HepG2 (cell line): ENCODE measurements at regions not wholly inside any gene's neighbourhood (a gene's known extent, or its start where the extent isn't known, plus 50 kb on each side); places are given as distances from the start of the nearest gene placed in this dataset.

Experiments
- ATAC-seq: fragments of 200-7000 bp; cut with Tn5 transposase; 3 replicates; pipeline ENCODE4 v1.9.1; 2020; ENCODE audit warnings: mild to moderate bottlenecking, moderate library complexity
- BruUV-seq: library from RNA; stranded (reverse); fragments of 400-500 nt; replicated peaks from 2 replicates; lab custom pipeline; 2021; lab: Mats Ljungman, UMichigan
- CTCF ChIA-PET: fragments of 300-600 bp; formaldehyde crosslinking; extraction: SDS; loops from one replicate; lab custom pipeline; 2021; ENCODE audit warnings: low total read pairs, inconsistent platforms, low intra/inter-chr PET ratio; lab: Yijun Ruan, JAX
- POLR2A ChIA-PET: fragments of 350-600 bp; sonication (Branson Sonifier 250); formaldehyde crosslinking; loops from one replicate; lab custom pipeline; 2020; ENCODE audit warnings: antibody characterized with exemption, inconsistent platforms; lab: Yijun Ruan, JAX
- DNase-seq: peaks from one replicate; pipeline ENCODE4 v3.0.0-alpha.2; 2015; ENCODE audit warnings: low spot score
- FAIRE-seq: peaks from 3 replicates; lab custom pipeline; 2011; peaks lifted over from hg19 to GRCh38; lab: Jason Lieb, UNC
- H2AFZ ChIP-seq: one replicate; pipeline ENCODE4 v1.6.1; 2011; ENCODE audit warnings: low read length, inconsistent platforms
- H3K27ac ChIP-seq: fragments of 300-600 bp; 3 replicates; pipeline ENCODE4 v1.8.0; 2011; ENCODE audit warnings: mixed run types, mild to moderate bottlenecking, mixed read lengths, low read length, inconsistent platforms; ENCODE audit not compliant: insufficient read depth; ENCODE audit errors: extremely low read length
- H3K27me3 ChIP-seq, 2 experiments: fragments of 200-600 bp in 1 of 2; 2 replicates in 1 of 2; 3 replicates in 1 of 2; pipeline versions ENCODE4 v1.6.0 to v1.8.0; 2011; ENCODE audit warnings: low read length in 2 of 2, mild to moderate bottlenecking in 2 of 2, moderate library complexity in 2 of 2, inconsistent platforms in 1 of 2; ENCODE audit not compliant: insufficient read depth in 2 of 2, control insufficient read depth in 1 of 2
- H3K36me3 ChIP-seq, 2 experiments: fragments of 200-600 bp in 1 of 2; replicated peaks in 1 of 2; 2 replicates in 1 of 2; 3 replicates in 1 of 2; pipeline versions ENCODE4 v1.5.1 to v1.8.0; 2011; ENCODE audit warnings: low read length in 2 of 2, inconsistent platforms in 1 of 2; ENCODE audit not compliant: insufficient read depth in 2 of 2, control insufficient read depth in 1 of 2
- H3K4me1 ChIP-seq: 2 replicates; pipeline ENCODE4 v1.5.1; 2012; ENCODE audit warnings: low read length, inconsistent platforms; ENCODE audit not compliant: insufficient read depth
- H3K4me2 ChIP-seq: 2 replicates; pipeline ENCODE4 v1.6.0; 2011; ENCODE audit warnings: low read depth, low read length, inconsistent platforms
- H3K4me3 ChIP-seq, 3 experiments: fragments of 200-600 bp in 1 of 3; sonication (generic), shearing (Covaris generic) in 1 of 3; replicated peaks in 1 of 3; 2 replicates each; pipeline ENCODE4 v1.5.1; 2011 to 2016; ENCODE audit warnings: low read length in 3 of 3, inconsistent platforms in 2 of 3, low read depth in 2 of 3, mild to moderate bottlenecking in 2 of 3, control low read depth in 1 of 3, mixed read lengths in 1 of 3; ENCODE audit not compliant: insufficient read depth in 1 of 3
- H3K79me2 ChIP-seq: one replicate; pipeline ENCODE4 v1.6.1; 2011; ENCODE audit warnings: low read length, inconsistent platforms; ENCODE audit not compliant: insufficient read depth
- H3K9ac ChIP-seq: 2 replicates; pipeline ENCODE4 v1.6.0; 2011; ENCODE audit warnings: mild to moderate bottlenecking, low read depth, low read length, inconsistent platforms; ENCODE audit not compliant: insufficient read depth
- H3K9me3 ChIP-seq: 2 replicates; pipeline ENCODE4 v1.5.1; 2012; ENCODE audit warnings: mild to moderate bottlenecking, low read length
- H4K20me1 ChIP-seq: 2 replicates; pipeline ENCODE4 v1.6.0; 2011; ENCODE audit warnings: inconsistent platforms, mild to moderate bottlenecking, low read length, moderate library complexity; ENCODE audit not compliant: insufficient read depth
- ARID4A ChIP-seq: sonication (generic); formaldehyde crosslinking; IDR thresholded peaks from 2 replicates; pipeline ENCODE4 v1.5.0; 2020; ENCODE audit warnings: mild to moderate bottlenecking, missing genetic modification reagents, borderline replicate concordance
- BHLHE40 ChIP-seq: IDR thresholded peaks from 2 replicates; pipeline ENCODE4 v1.6.1; 2011; ENCODE audit warnings: low read length, improper control_type of control experiment
- KMT2A ChIP-seq: sonication (generic); formaldehyde crosslinking; IDR thresholded peaks from 2 replicates; pipeline ENCODE4 v1.4.0; 2020; ENCODE audit warnings: missing genetic modification reagents
- YEATS2 ChIP-seq: sonication (generic); formaldehyde crosslinking; IDR thresholded peaks from 2 replicates; pipeline ENCODE4 v1.4.0; 2020; ENCODE audit warnings: missing genetic modification reagents, borderline replicate concordance
- ZNF709 ChIP-seq: sonication (generic); formaldehyde crosslinking; IDR thresholded peaks from 2 replicates; pipeline ENCODE4 v1.5.0; 2020; ENCODE audit warnings: mild to moderate bottlenecking, missing genetic modification reagents
- WGBS: methylation state at CpG from one replicate; pipeline ENCODE4 v1.1.6; 2017; ENCODE audit warnings: low lambda C conversion rate; 5-methylcytosine and 5-hydroxymethylcytosine counted together
- in situ Hi-C: cut with HindIII; loops from 2 replicates; pipeline ENCODE4 v1.10.0; 2017; ENCODE audit warnings: low pct_unique_long_range_greater_than_20kb; ENCODE audit not compliant: extremely low pct_ligation_motif_present
- intact Hi-C: fragments of 100-400 bp; cut with micrococcal nuclease; formaldehyde crosslinking; loops from one replicate; pipeline ENCODE4 v1.10.0; 2022; ENCODE audit not compliant: unreplicated experiment

GRCh38 chr3:13207975-13208705 is 134.9 kb upstream of the IQSEC1 start:
- FAIRE-seq = no peak
- no peak for DNase-seq
- Histone ChIP-seq H3K36me3 (0 out of 5 replicates have a peak, but pooled peaks cover 0 to 8% of the 10 kb centered on the region in 2 experiments), H3K9ac (no peak overlapping the region), H3K9me3 (no peaks in the 10 kb centered on the region), H3K4me1 (no peaks in the 10 kb centered on the region), H2AFZ (no peak overlapping the region), H4K20me1 (peaks cover 6% of the 10 kb centered on the region; the same call in 1 of the 2 replicates)
- WGBS = 99% methylated on average over 11 of the region's 11 CpGs
- intact Hi-C loops = no loop called here
- BruUV-seq = no TSS peak
- TF ChIP-seq ARID4A (CRISPR knock-in tag) (no peak), ZNF709 (CRISPR knock-in tag) (no peak), YEATS2 (CRISPR knock-in tag) (no peak), KMT2A (CRISPR knock-in tag) (no peak), BHLHE40 (no peak)
- TF ChIP-seq, all 625 proteins: peak for 0
- Histone ChIP-seq H3K27ac (no peak overlapping the region), H3K27me3 (no peaks in the 10 kb centered on the region), H3K79me2 (no peaks in the 10 kb centered on the region), H3K4me2 (no peak overlapping the region), H3K4me3 (no peak overlapping the region)
- in situ Hi-C loops = no loop called here
- CTCF ChIA-PET = no interaction called here
- no peak for ATAC-seq
- POLR2A ChIA-PET = no interaction called here
